ENCODE measurements at regions not wholly inside any gene's neighbourhood (a gene's known extent, or its start where the extent isn't known, plus 50 kb on each side); places are given as distances from the start of the nearest gene placed in this dataset.

DNA sequence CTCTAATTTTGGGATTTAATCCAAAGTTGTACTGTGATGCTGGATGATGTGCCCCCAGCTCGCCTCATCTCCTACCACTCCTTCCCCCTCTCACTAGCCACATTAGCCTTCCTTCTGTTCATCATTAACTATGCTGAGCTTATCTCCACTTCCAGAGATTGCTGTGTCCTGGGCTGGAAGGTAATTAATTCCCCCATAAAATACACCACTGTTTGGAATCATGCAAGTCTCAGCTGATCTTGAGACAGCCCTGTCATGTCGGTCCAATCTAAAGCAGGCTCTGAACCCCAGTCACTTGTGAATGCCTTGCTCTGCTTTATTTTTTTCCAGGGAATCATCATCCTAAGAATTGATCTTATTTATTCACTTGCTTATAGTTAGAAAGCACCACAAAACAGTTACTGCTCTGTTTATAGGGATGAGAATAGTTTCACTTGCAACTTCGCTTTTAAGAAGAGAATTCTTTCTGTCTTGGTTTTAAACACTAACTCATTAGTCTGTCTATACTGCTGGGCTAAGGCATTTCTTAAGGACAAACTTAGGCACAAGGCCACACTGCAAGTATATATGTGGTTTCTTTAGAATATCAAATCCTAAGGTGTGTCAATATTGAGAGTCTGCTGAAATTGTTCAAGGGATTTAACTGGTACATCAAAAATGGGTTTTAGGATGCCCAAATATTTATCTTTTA lies 341.1 kb upstream of the SEMA3A start:
- intact Hi-C loops (cut with DNase I), result no loop called here
- no peak for ATAC-seq (ENCODE audit: poor library complexity)
- no peak for DNase-seq

DNA sequence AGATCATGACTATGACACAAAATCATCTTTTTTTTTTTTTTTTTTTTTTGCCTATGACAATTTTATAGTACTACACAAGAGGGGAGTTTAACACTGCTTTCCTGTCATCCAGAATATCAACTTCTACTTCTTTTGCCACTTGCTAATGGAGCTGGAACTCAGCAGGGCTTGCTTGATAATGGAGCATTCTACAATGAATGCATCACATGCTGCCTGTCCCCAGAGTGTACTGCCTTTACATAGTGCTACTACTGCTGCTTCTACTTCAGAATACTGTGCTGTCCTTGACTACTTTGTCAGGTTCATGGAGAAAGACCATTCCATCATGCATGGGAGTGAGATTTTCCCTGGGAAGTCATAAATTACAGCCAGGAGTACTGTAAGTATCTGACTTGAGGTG lies 338.6 kb upstream of the SEMA3A start:
- intact Hi-C loops (cut with DNase I), result no loop called here
- no peak for ATAC-seq (ENCODE audit: poor library complexity)
- no peak for DNase-seq

- DNase-seq (no peak), ATAC-seq (ENCODE audit: poor library complexity) (no peak)
- intact Hi-C loops (cut with DNase I), result no loop called here
These were observed 337.6 kb upstream of the SEMA3A start for GRCh38 chr7:84532196-84532595.

GRCh38 chr7:84529480-84530205 lies 335.1 kb upstream of the SEMA3A start:
- intact Hi-C loops (cut with DNase I), result no loop called here
- ATAC-seq (ENCODE audit: poor library complexity) (no peak), DNase-seq (no peak)

GRCh38 chr7:84528756-84529479 lies 334.3 kb upstream of the SEMA3A start:
- no peak for ATAC-seq (ENCODE audit: poor library complexity)
- DNase-seq, result no peak
- intact Hi-C loops (cut with DNase I), result no loop called here

GRCh38 chr7:84524714-84525694 lies 330.4 kb upstream of the SEMA3A start:
- DNase-seq, result no peak

DNA sequence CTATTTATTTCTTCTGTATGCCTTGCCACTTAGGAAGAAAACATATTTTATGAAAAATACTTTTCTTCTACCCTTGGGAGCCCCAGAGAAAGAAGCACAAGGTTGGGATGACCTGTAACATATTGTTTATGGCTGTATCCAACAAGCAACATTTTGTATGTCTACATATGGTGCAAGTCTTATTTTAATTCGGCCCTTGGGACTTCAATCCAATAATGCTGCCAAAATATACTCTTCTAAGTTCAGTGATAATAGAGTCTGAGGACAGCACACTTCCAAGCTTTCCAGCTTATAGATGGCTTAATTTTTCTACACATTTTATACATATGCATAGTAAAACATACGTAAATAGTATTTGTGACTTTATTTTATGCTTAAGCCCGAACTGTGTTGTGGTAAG lies 318.5 kb upstream of the SEMA3A start:
- no peak for ATAC-seq (ENCODE audit: poor library complexity)
- intact Hi-C loops (cut with DNase I), result no loop called here
- DNase-seq, result no peak

More at GRCh38 chr7:84524714-84525694, 330.4 kb upstream of the SEMA3A start:
- ATAC-seq (ENCODE audit: poor library complexity), result no peak
- intact Hi-C loops (cut with DNase I), result no loop called here

DNA sequence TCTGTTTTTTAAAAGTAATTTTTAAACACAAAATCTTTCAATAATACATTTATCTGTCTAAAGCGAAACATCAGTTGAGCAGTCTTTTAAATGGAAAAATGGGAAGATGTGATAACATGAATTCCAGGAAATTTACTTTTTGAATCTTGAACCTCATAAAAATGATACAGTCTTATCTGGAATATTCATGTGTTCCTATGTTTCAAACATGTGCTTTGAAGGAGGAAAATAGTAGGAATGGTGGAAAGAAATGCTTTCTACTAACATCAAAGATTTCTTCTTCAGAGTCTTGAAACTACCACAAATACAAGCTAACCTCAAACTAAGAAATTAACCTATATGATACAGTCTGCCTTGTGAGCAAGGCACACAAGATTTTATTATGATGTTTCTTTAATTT lies 317.5 kb upstream of the SEMA3A start:
- no peak for DNase-seq
- intact Hi-C loops (cut with DNase I), result no loop called here
- no peak for ATAC-seq (ENCODE audit: poor library complexity)

GRCh38 chr7:84510505-84510904 lies 315.9 kb upstream of the SEMA3A start:
- intact Hi-C loops (cut with DNase I), result no loop called here
- no peak for DNase-seq
- no peak for ATAC-seq (ENCODE audit: poor library complexity)

- no peak for ATAC-seq (ENCODE audit: poor library complexity)
- intact Hi-C loops (cut with DNase I), result no loop called here
These were observed 314.9 kb upstream of the SEMA3A start for GRCh38 chr7:84509522-84509921.

GRCh38 chr7:84508606-84509005 lies 314.0 kb upstream of the SEMA3A start:
- no peak for ATAC-seq (ENCODE audit: poor library complexity)
- intact Hi-C loops (cut with DNase I), result no loop called here
- no peak for DNase-seq

More at GRCh38 chr7:84509522-84509921, 314.9 kb upstream of the SEMA3A start:
- DNase-seq, result no peak

DNA sequence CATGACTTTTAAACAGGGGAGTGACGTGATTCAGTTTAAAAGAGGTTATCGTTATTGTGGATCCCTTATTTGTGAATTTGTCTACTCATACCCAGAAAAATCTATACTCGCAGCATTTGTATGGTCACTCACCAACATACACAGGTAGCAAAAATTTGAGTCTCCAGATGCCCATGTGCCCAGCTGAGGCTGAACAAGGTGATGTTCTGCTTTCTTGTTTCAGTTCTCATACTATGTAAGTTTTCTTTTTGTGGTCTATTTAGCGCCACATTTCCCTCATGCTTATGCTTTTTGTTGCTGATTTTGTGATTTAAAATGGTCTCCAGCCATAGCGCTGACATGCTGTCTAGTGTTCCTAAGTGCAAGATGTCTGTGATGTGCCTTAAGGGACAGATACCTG lies 312.9 kb upstream of the SEMA3A start:
- DNase-seq (no peak), ATAC-seq (ENCODE audit: poor library complexity) (no peak)
- intact Hi-C loops (cut with DNase I), result no loop called here

- ATAC-seq (ENCODE audit: poor library complexity), result no peak
- DNase-seq, result no peak
- intact Hi-C loops (cut with DNase I), result no loop called here
These were observed 311.6 kb upstream of the SEMA3A start for GRCh38 chr7:84506151-84506550.

DNA sequence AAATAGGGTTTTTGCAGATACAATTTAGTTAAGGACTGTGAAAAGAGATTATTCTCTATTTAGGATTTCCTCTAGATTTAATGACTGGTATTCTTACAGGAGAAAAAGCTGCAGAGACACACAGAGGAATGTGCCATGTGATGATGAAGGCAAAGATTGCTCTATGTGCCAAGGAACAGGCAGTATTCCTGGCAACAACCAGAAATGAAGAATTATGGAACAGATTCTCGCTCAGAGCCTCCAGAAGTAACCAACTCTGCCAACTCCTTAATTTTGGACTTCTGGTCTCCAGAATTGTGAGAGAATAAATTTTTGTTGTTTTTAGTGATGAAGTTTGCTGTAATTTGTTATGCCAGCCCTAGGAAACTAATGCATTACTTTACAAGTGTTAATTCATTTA lies 307.6 kb upstream of the SEMA3A start:
- intact Hi-C loops (cut with DNase I), result no loop called here
- no peak for ATAC-seq (ENCODE audit: poor library complexity)

GRCh38 chr7:84497873-84498272 lies 303.3 kb upstream of the SEMA3A start:
- intact Hi-C loops (cut with DNase I), result no loop called here
- DNase-seq, result no peak
- peak; percentile 57 for ATAC-seq (ENCODE audit: poor library complexity)

More for the DNA sequence above, 307.6 kb upstream of the SEMA3A start:
- no peak for DNase-seq

GRCh38 chr7:84495128-84495527 lies 300.5 kb upstream of the SEMA3A start:
- intact Hi-C loops (cut with DNase I), result no loop called here
- ATAC-seq (ENCODE audit: poor library complexity) (no peak), DNase-seq (no peak)

DNA sequence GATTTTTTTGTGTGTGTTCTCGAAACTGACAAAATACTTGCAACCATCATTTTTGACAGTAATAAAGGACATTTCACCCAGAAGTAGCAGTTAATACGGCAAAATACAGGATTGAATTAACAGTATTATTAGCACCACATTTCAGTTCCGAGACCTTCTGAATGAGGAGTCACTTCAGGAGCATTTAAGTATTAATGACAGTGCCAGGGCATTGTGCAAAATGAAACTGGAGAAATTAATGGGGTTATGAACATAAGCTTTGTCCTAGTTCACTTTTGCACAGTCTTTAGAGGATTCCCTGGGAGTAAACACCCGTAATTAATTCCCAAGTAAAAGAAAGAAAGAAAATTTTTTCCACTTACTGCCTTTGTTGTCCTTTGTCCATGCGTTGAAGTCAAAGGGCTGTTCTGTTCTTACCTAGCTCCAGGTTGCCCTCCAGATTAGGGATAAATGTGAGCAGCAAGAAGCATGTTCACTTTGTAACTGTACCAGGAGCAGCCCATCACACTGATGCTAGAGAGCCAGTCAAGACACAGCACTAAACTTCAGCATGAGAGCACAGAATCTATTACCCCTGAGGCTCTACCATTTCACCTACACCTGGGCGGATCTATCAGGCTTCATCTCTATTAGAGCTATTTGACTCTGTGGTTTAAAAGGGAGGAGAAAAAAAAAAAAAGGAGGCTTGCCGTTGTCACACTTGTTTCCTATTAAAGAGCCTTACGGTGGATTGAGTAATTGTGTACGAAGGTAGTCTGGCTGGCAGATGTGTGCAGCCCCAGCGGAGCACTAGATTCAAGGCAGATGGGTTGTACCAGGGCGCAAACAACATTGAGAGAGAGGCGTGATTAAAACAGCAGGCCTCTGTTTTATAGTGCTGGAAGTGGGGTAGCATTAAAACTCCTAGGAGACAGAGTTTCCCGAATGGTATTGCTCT lies 297.8 kb upstream of the SEMA3A start:
- intact Hi-C loops (cut with DNase I), result no loop called here
- no peak for DNase-seq
- ATAC-seq (ENCODE audit: poor library complexity), result no peak

GRCh38 chr7:84490661-84491060 lies 296.1 kb upstream of the SEMA3A start:
- intact Hi-C loops (cut with DNase I), result no loop called here
- ATAC-seq (ENCODE audit: poor library complexity) (no peak), DNase-seq (no peak)
